ENCODE measurements at regions not wholly inside any gene's neighbourhood (a gene's known extent, or its start where the extent isn't known, plus 50 kb on each side); places are given as distances from the start of the nearest gene placed in this dataset.
"Not testable (repeated sequence)": the region's sequence is repeated elsewhere in the genome, so short reads cannot be mapped to it uniquely, and the experiment has no call there.

- DNase-seq: no peak
Measured at GRCh38 chr15:57881972-57882371, 175.5 kb downstream of the POLR2M start.

GRCh38 chr15:57883701-57884100 lies 177.2 kb downstream of the POLR2M start:
- DNase-seq: no peak

- no peak for DNase-seq
Measured at GRCh38 chr15:57884936-57885335, 178.4 kb downstream of the POLR2M start.

- DNase-seq: no peak
Measured at GRCh38 chr15:57885435-57885834, 178.9 kb downstream of the POLR2M start.

- DNase-seq: no peak
Measured at GRCh38 chr15:57887825-57888224, 177.7 kb downstream of the ALDH1A2 start.

DNA sequence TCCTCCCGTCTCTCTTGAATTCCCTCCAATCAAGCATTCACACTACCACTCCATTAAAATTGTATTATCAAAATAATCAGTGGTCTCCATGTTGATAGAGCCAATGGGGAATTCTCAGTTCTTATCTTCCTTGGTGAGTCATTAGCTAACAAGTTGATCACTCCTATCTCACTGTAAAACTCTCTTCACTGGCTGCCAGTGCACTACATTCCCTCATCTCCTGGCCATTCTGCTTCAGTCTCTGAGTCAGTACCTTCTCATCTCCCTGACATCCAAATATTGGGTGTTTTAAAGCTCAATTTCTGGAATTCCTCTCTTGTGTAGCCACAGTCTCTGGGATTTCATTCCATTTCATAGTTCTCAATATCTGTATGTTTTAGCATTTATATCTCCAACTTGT lies 175.2 kb downstream of the ALDH1A2 start:
- no peak for DNase-seq

DNA sequence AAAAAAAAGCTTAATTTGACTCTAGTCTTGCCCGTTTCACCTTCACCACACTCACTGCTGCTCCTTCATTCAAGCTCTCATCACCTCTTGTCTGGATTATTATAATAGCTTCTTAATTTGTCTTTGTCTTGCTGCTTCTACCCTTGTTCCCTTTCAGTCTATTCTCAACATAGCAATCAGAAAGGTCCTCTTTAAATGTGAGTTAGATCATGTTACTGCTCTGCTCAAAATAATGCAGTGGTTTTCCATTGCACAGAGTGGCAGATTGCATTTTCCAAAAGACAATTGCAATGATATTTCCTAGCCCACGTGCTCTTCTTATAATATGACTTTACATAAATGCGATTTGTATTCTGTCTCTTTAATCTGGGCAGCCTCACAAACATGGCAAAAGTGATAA lies 174.6 kb downstream of the ALDH1A2 start:
- no peak for DNase-seq

DNA sequence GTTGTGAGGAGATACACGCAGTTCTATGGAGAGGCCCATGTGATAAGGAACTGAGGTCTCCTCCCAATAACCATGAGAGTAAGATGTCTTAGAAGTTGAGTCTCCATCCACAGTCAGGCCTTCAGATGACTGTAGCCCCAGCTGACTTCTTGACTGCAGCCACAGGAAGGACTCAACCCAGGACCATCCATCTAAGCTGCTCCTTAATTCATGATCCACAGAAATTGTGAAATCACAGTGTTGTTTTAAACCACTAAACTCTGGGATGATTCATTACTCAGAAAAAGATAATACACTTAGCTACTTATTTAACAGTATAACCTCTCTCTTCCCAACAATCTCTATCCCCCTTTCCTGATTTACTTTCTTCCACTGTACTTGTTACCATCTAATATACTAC lies 173.3 kb downstream of the ALDH1A2 start:
- DNase-seq: no peak

- no peak for DNase-seq
Measured at GRCh38 chr15:57893040-57893439, 172.5 kb downstream of the ALDH1A2 start.

DNA sequence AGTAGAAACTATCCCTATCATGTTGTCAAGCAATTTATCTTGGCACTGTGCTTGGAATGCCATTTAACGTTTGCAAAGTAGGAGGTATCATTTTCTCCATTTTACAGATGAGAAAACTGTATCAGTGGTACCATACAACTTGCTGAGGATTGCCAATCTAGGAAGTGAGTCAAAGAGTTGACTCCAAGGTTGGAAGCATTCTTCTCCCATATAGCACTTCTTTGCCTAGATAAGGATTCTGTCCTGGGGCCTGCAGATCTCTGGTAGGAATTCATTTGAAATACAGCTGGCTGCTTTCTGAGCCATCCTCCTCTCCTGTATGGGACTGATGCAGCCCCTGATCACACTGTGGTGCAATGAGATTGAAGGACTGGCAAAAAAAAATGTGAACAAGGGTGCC lies 170.2 kb downstream of the ALDH1A2 start:
- DNase-seq: no peak

- DNase-seq: no peak
Measured at GRCh38 chr15:57896114-57896513, 169.4 kb downstream of the ALDH1A2 start.

GRCh38 chr15:57896899-57897298 lies 168.6 kb downstream of the ALDH1A2 start:
- DNase-seq: not testable (repeated sequence)

DNA sequence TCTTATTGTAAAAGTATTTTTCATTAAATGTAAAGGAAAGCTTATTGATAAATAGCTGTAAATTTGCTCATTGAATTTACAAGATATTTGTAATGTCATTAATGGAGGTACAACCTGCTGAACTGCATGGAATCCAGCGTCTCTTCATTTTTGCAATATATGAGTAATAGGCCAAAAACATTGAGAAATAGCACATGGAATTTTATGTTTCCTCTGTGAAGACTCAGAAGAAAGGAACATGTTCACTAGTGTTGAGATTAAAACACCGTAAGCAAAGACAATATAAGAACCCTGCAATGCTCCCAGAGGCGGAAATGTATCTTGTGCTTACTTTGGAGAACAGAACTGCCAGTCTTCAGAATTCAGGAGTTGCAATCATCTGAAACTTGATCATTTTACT lies 167.6 kb downstream of the ALDH1A2 start:
- no peak for DNase-seq

DNA sequence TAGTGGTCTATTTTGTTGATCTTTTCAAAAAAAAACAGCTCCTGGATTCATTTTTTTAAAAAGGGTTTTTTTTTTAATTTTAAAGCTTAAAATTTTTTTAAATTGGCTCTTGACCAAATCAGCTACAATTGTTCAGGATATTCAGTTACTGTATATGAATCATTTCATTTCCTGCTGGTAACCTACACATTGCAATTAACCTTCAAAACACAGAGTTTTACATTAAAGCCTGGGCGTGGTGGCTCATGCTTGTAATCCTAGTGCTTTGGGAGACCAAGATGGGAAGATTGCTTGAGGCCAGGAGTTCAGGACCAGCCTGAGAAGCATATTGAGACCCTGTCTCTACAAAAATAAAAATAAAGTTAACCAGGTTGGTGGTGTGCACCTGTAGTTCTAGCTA lies 163.4 kb downstream of the ALDH1A2 start:
- DNase-seq: no peak
